SK-N-SH (cell line): ENCODE measurements at regions not wholly inside any gene's neighbourhood (a gene's known extent, or its start where the extent isn't known, plus 50 kb on each side); places are given as distances from the start of the nearest gene placed in this dataset.

Experiments used
- CTCF ChIA-PET: fragments of 300-600, 350-600 bp; formaldehyde crosslinking; extraction: SDS; loops from one replicate; lab custom pipeline; 2021; lab: Yijun Ruan, JAX
- POLR2A ChIA-PET: fragments of 350-600 bp; sonication (Branson Sonifier 250); formaldehyde crosslinking; extraction: SDS; loops from one replicate; lab custom pipeline; 2020; ENCODE audit warnings: antibody characterized with exemption, inconsistent platforms; lab: Yijun Ruan, JAX
- DNase-seq: peaks from one replicate; pipeline ENCODE4 v3.0.0; 2012
- H2AFZ ChIP-seq: fragments of 200-600 bp; sonication (generic); 2 replicates; pipeline ENCODE4 v1.8.1; 2016; ENCODE audit warnings: antibody characterized with exemption, mild to moderate bottlenecking, low read depth
- H3F3A ChIP-seq: fragments of 200-600 bp; sonication (generic); replicated peaks from 2 replicates; pipeline ENCODE3; 2016; ENCODE audit warnings: antibody characterized with exemption, mild to moderate bottlenecking; ENCODE audit not compliant: insufficient read depth
- H3K27ac ChIP-seq, 2 experiments: fragments of 200-500 bp in 1 of 2; fragments of 200-600 bp in 1 of 2; sonication (Bioruptor generic) in 1 of 2; sonication (generic), shearing (Covaris generic) in 1 of 2; 2 replicates each; pipeline versions ENCODE4 v1.5.1 to v1.6.1; 2014 to 2016; ENCODE audit warnings: low read depth in 2 of 2, inconsistent platforms in 1 of 2, low read length in 1 of 2, mild to moderate bottlenecking in 1 of 2, mixed read lengths in 1 of 2
- H3K27me3 ChIP-seq: fragments of 200-600 bp; sonication (generic), shearing (Covaris generic); 2 replicates; pipeline ENCODE4 v1.6.1; 2016; ENCODE audit warnings: mixed run types; ENCODE audit not compliant: insufficient read depth
- H3K36me3 ChIP-seq, 2 experiments: fragments of 200-500 bp in 1 of 2; fragments of 200-600 bp in 1 of 2; sonication (Bioruptor generic) in 1 of 2; sonication (generic) in 1 of 2; replicated peaks in 1 of 2; 2 replicates each; pipeline versions ENCODE3 to v1.5.1; 2014 to 2016; ENCODE audit warnings: low read length in 1 of 2, mild to moderate bottlenecking in 1 of 2; ENCODE audit not compliant: insufficient read depth in 2 of 2, control insufficient read depth in 1 of 2
- H3K4me1 ChIP-seq, 2 experiments: fragments of 200-500 bp in 1 of 2; fragments of 200-600 bp in 1 of 2; sonication (Bioruptor generic) in 1 of 2; sonication (generic), shearing (Covaris generic) in 1 of 2; 2 replicates each; pipeline versions ENCODE4 v1.5.1 to v1.6.1; 2014 to 2016; ENCODE audit warnings: low read depth in 1 of 2, low read length in 1 of 2, mixed run types in 1 of 2; ENCODE audit not compliant: insufficient read depth in 2 of 2, control insufficient read depth in 1 of 2
- H3K4me2 ChIP-seq: fragments of 200-600 bp; sonication (generic), shearing (Covaris generic); 2 replicates; pipeline ENCODE4 v1.6.1; 2017; ENCODE audit warnings: mixed run types
- H3K4me3 ChIP-seq, 2 experiments: fragments of 200-500 bp in 1 of 2; fragments of 200-600 bp in 1 of 2; sonication (Bioruptor generic) in 1 of 2; sonication (generic), shearing (Covaris generic) in 1 of 2; 2 replicates each; pipeline versions ENCODE4 v1.5.1 to v1.8.1; 2014 to 2016; ENCODE audit warnings: low read depth in 2 of 2, inconsistent platforms in 1 of 2, low read length in 1 of 2, mild to moderate bottlenecking in 1 of 2, mixed read lengths in 1 of 2, moderate library complexity in 1 of 2
- H3K79me2 ChIP-seq: fragments of 200-600 bp; sonication (generic); 2 replicates; pipeline ENCODE4 v1.8.1; 2017; ENCODE audit warnings: mild to moderate bottlenecking; ENCODE audit not compliant: insufficient read depth
- H3K9ac ChIP-seq: fragments of 200-600 bp; sonication (generic); 2 replicates; pipeline ENCODE4 v1.6.1; 2017; ENCODE audit warnings: mixed run types
- H3K9me2 ChIP-seq: fragments of 200-600 bp; sonication (generic); 2 replicates; pipeline ENCODE4 v1.6.1; 2017; ENCODE audit warnings: mixed run types
- H3K9me3 ChIP-seq: fragments of 200-600 bp; sonication (generic); 2 replicates; pipeline ENCODE4 v1.6.1; 2017; ENCODE audit warnings: mixed run types, mild to moderate bottlenecking, moderate library complexity
- H4K20me1 ChIP-seq: fragments of 200-600 bp; sonication (generic); 2 replicates; pipeline ENCODE4 v1.6.1; 2017; ENCODE audit warnings: mild to moderate bottlenecking, mixed run types; ENCODE audit not compliant: insufficient read depth
- CHD2 ChIP-seq: fragments of 150-350 bp; IDR thresholded peaks from 2 replicates; pipeline ENCODE4 v1.6.1; 2018; ENCODE audit warnings: low read length; ENCODE audit not compliant: partially characterized antibody
- EP300 ChIP-seq, 2 experiments: IDR thresholded peaks; 2 replicates each; pipeline versions ENCODE4 v1.4.0 to v1.6.1; 2012; ENCODE audit warnings: borderline replicate concordance in 1 of 2, low read depth in 1 of 2, low read length in 1 of 2
- FOSL2 ChIP-seq: IDR thresholded peaks from 2 replicates; pipeline ENCODE4 v1.4.0; 2012; ENCODE audit warnings: low read depth, mild to moderate bottlenecking, moderate library complexity, borderline replicate concordance
- FOXJ3 ChIP-seq: sonication (generic); formaldehyde crosslinking; IDR thresholded peaks from 2 replicates; pipeline ENCODE4 v1.5.1; 2020; ENCODE audit warnings: mild to moderate bottlenecking, missing genetic modification reagents
- GABPA ChIP-seq: IDR thresholded peaks from 2 replicates; pipeline ENCODE4 v1.4.0; 2012; ENCODE audit warnings: low read depth, mild to moderate bottlenecking
- GATA2 ChIP-seq: sonication (generic); formaldehyde crosslinking; IDR thresholded peaks from 2 replicates; pipeline ENCODE4 v1.5.0; 2020; ENCODE audit warnings: mild to moderate bottlenecking, missing genetic modification reagents
- MEF2A ChIP-seq: IDR thresholded peaks from 2 replicates; pipeline ENCODE4 v1.4.0; 2012; ENCODE audit warnings: low read depth, borderline replicate concordance
- NRF1 ChIP-seq: IDR thresholded peaks from 2 replicates; pipeline ENCODE4 v1.6.1; 2012; ENCODE audit warnings: low read depth, mild to moderate bottlenecking, low read length
- POLR2AphosphoS5 ChIP-seq: IDR thresholded peaks from 2 replicates; pipeline ENCODE4 v1.6.1; 2012; ENCODE audit warnings: low read depth, low read length
- RCOR1 ChIP-seq: fragments of 150-350 bp; IDR thresholded peaks from 2 replicates; pipeline ENCODE4 v1.6.1; 2017; ENCODE audit warnings: antibody characterized with exemption, low read length
- SIN3A ChIP-seq: IDR thresholded peaks from 2 replicates; pipeline ENCODE4 v1.6.1; 2012; ENCODE audit warnings: low read depth, mild to moderate bottlenecking, low read length, moderate library complexity, borderline replicate concordance
- TCF12 ChIP-seq: IDR thresholded peaks from 2 replicates; pipeline ENCODE4 v1.4.0; 2012
- WGBS: methylation state at CpG from one replicate; pipeline ENCODE4 v1.1.6; 2017; ENCODE audit warnings: low lambda C conversion rate; 5-methylcytosine and 5-hydroxymethylcytosine counted together
- TF ChIP-seq, protein P1 (sequence below): fragments of 150-350 bp; IDR thresholded peaks from 2 replicates; pipeline ENCODE4 v1.6.1; 2016; ENCODE audit warnings: mild to moderate bottlenecking, low read depth, low read length
- TF ChIP-seq, protein P2 (sequence below): IDR thresholded peaks from 2 replicates; pipeline ENCODE4 v1.4.0; 2012; ENCODE audit warnings: low read depth, borderline replicate concordance
- TF ChIP-seq, protein P3 (sequence below): IDR thresholded peaks from 2 replicates; pipeline ENCODE4; 2012
- TF ChIP-seq, protein P4 (sequence below): fragments of 200-600 bp; sonication (generic); IDR thresholded peaks from 2 replicates; pipeline ENCODE4 v1.6.1; 2017; ENCODE audit warnings: antibody characterized with exemption, mild to moderate bottlenecking, moderate library complexity

DNA sequence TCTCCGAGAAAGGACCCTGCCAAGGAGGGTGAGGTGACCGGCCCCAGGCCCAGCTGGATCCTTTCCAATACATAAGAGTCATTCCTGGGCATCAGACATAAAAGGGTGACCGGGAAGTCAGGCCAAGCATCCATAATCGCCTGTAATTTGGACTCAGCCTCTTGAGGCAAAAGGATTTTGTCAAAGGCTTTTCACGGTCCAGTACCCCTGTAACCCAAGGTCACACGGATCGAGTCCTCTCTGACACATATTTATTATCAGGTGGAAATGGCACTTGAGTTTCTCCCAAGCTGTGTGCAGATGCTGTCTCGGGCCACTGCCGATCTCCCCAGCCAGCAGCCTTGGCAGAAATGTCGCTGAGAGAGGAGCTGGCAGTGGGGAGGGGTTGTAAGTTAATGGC lies 556.5 kb downstream of the MN1 start:
- no peaks in the 10 kb centered on the region for H3K9me3 ChIP-seq
- TF ChIP-seq, protein P1, sequence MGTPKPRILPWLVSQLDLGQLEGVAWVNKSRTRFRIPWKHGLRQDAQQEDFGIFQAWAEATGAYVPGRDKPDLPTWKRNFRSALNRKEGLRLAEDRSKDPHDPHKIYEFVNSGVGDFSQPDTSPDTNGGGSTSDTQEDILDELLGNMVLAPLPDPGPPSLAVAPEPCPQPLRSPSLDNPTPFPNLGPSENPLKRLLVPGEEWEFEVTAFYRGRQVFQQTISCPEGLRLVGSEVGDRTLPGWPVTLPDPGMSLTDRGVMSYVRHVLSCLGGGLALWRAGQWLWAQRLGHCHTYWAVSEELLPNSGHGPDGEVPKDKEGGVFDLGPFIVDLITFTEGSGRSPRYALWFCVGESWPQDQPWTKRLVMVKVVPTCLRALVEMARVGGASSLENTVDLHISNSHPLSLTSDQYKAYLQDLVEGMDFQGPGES, result no peak
- TF ChIP-seq MEF2A (no peak), GATA2 (CRISPR knock-in tag) (no peak), EP300 (IDR thresholded peaks at IDR 0.05; ENCODE audit: borderline replicate concordance in 1 of 2, low read depth in 1 of 2, low read length in 1 of 2) (no peak), NRF1 (no peak), FOXJ3 (CRISPR knock-in tag) (no peak), SIN3A (no peak), GABPA (no peak), TCF12 (no peak), POLR2AphosphoS5 (no peak), RCOR1 (no peak), CHD2 (no peak), FOSL2 (no peak)
- TF ChIP-seq, protein P2, sequence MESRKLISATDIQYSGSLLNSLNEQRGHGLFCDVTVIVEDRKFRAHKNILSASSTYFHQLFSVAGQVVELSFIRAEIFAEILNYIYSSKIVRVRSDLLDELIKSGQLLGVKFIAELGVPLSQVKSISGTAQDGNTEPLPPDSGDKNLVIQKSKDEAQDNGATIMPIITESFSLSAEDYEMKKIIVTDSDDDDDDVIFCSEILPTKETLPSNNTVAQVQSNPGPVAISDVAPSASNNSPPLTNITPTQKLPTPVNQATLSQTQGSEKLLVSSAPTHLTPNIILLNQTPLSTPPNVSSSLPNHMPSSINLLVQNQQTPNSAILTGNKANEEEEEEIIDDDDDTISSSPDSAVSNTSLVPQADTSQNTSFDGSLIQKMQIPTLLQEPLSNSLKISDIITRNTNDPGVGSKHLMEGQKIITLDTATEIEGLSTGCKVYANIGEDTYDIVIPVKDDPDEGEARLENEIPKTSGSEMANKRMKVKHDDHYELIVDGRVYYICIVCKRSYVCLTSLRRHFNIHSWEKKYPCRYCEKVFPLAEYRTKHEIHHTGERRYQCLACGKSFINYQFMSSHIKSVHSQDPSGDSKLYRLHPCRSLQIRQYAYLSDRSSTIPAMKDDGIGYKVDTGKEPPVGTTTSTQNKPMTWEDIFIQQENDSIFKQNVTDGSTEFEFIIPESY, result no peak
- TF ChIP-seq, protein P3, sequence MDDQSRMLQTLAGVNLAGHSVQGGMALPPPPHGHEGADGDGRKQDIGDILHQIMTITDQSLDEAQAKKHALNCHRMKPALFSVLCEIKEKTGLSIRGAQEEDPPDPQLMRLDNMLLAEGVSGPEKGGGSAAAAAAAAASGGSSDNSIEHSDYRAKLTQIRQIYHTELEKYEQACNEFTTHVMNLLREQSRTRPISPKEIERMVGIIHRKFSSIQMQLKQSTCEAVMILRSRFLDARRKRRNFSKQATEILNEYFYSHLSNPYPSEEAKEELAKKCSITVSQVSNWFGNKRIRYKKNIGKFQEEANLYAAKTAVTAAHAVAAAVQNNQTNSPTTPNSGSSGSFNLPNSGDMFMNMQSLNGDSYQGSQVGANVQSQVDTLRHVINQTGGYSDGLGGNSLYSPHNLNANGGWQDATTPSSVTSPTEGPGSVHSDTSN, result no peak
- TF ChIP-seq, protein P4, sequence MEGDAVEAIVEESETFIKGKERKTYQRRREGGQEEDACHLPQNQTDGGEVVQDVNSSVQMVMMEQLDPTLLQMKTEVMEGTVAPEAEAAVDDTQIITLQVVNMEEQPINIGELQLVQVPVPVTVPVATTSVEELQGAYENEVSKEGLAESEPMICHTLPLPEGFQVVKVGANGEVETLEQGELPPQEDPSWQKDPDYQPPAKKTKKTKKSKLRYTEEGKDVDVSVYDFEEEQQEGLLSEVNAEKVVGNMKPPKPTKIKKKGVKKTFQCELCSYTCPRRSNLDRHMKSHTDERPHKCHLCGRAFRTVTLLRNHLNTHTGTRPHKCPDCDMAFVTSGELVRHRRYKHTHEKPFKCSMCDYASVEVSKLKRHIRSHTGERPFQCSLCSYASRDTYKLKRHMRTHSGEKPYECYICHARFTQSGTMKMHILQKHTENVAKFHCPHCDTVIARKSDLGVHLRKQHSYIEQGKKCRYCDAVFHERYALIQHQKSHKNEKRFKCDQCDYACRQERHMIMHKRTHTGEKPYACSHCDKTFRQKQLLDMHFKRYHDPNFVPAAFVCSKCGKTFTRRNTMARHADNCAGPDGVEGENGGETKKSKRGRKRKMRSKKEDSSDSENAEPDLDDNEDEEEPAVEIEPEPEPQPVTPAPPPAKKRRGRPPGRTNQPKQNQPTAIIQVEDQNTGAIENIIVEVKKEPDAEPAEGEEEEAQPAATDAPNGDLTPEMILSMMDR, result no peak
- TF ChIP-seq, all 33 proteins: peak for 0
- no peaks in the 10 kb centered on the region for H3K36me3 ChIP-seq
- no peak overlapping the region for H3K4me3 ChIP-seq
- DNase-seq, result no peak
- CTCF ChIA-PET, result interaction anchor here (1.3 kb wide), 1 partner anchor 489 kb away, joined by 3 read pairs; no protein-coding TSS in a partner anchor
- H4K20me1 ChIP-seq, result no peaks in the 10 kb centered on the region
- H3K27ac ChIP-seq, result no peak overlapping the region
- H3K4me1 ChIP-seq, result peaks cover 0 to 28% of the 10 kb centered on the region in 2 experiments; a peak in 2 of 4 replicates
- no peaks in the 10 kb centered on the region for H3K79me2 ChIP-seq
- H3K27me3 ChIP-seq, result no peaks in the 10 kb centered on the region
- no peak overlapping the region for H2AFZ ChIP-seq
- WGBS, result 72% methylated on average over 10 of the region's 10 CpGs
- POLR2A ChIA-PET, result no interaction called here
- H3K9ac ChIP-seq, result no peak overlapping the region
- no peak overlapping the region for H3K4me2 ChIP-seq
- H3K9me2 ChIP-seq, result no peaks in the 10 kb centered on the region
- H3F3A ChIP-seq, result no peaks in the 10 kb centered on the region
